Thyroid gland (tissue), 4 donors: ENCODE measurements at regions not wholly inside any gene's neighbourhood (a gene's known extent, or its start where the extent isn't known, plus 50 kb on each side); places are given as distances from the start of the nearest gene placed in this dataset.

Experiments
- CTCF ChIP-seq, 6 experiments: fragments of 200-600 bp in 3 of 6; fragments of 450-650 bp in 3 of 6; sonication (generic) in 3 of 6; IDR thresholded peaks; one replicate each; pipeline ENCODE4 v1.5.1; 2016 to 2019; ENCODE audit warnings: antibody characterized with exemption in 6 of 6, mild to moderate bottlenecking in 2 of 6, inconsistent platforms in 1 of 6, moderate library complexity in 1 of 6
- POLR2A ChIP-seq, 2 donors: fragments of 450-650 bp; IDR thresholded peaks; one replicate each; pipeline ENCODE4 v1.6.1; 2017; ENCODE audit warnings: antibody characterized with exemption in 2 of 2, mild to moderate bottlenecking in 2 of 2, moderate library complexity in 1 of 2

GRCh38 chr1:5501206-5501930 is 490.9 kb downstream of the NPHP4 start:
- no peak for TF ChIP-seq CTCF (IDR thresholded peaks at IDR 0.05)
- no peak for TF ChIP-seq POLR2A (IDR thresholded peaks at IDR 0.05)
